PC-3 (cell line): ENCODE measurements at regions not wholly inside any gene's neighbourhood (a gene's known extent, or its start where the extent isn't known, plus 50 kb on each side); places are given as distances from the start of the nearest gene placed in this dataset.

Experiments used
- ATAC-seq: fragments of 200-7000 bp; cut with Tn5 transposase; 2 replicates; pipeline ENCODE4 v1.9.1; 2020; ENCODE audit warnings: mild to moderate bottlenecking, moderate library complexity
- BruUV-seq: library from RNA; stranded (reverse); fragments of 400-500 nt; replicated peaks from 2 replicates; lab custom pipeline; 2021; lab: Mats Ljungman, UMichigan
- CTCF ChIA-PET: fragments of 300-600 bp; sonication (Branson Sonifier 250); formaldehyde crosslinking; loops from one replicate; lab custom pipeline; 2022; ENCODE audit warnings: antibody characterized with exemption; lab: Charles Lee
- POLR2A ChIA-PET: fragments of 300-600 bp; sonication (Branson Sonifier 250); formaldehyde crosslinking; loops from one replicate; lab custom pipeline; 2022; ENCODE audit warnings: antibody characterized with exemption; ENCODE audit not compliant: unreplicated experiment; lab: Charles Lee
- DNase-seq: peaks from one replicate; pipeline ENCODE4 v3.0.0-alpha.2; 2015
- H2AFZ ChIP-seq: fragments of 300-600 bp; sonication (generic); 2 replicates; pipeline ENCODE4 v1.6.0; 2016; ENCODE audit warnings: antibody characterized with exemption, low read length
- H3F3A ChIP-seq: fragments of 300-600 bp; sonication (generic); one replicate; pipeline ENCODE4 v1.6.0; 2017; ENCODE audit warnings: antibody characterized with exemption, low read length, control low read depth, mild to moderate bottlenecking; ENCODE audit not compliant: unreplicated experiment
- H3K27ac ChIP-seq: fragments of 300-600 bp; sonication (generic); 2 replicates; pipeline ENCODE4 v1.5.1; 2016; ENCODE audit warnings: mild to moderate bottlenecking, low read length
- H3K27me3 ChIP-seq: fragments of 300-600 bp; sonication (generic); 2 replicates; pipeline ENCODE4 v1.6.1; 2016; ENCODE audit warnings: low read length, mixed read lengths
- H3K36me3 ChIP-seq: fragments of 300-600 bp; sonication (generic); 2 replicates; pipeline ENCODE4 v1.6.1; 2016; ENCODE audit warnings: low read depth, mixed run types, low read length, mixed read lengths
- H3K4me1 ChIP-seq: fragments of 300-600 bp; sonication (generic); 2 replicates; pipeline ENCODE4 v1.5.1; 2016; ENCODE audit warnings: low read length; ENCODE audit not compliant: insufficient read depth
- H3K4me2 ChIP-seq: fragments of 300-600 bp; sonication (generic); 2 replicates; pipeline ENCODE4 v1.6.0; 2016; ENCODE audit warnings: low read length
- H3K4me3 ChIP-seq: fragments of 300-600 bp; sonication (generic); 2 replicates; pipeline ENCODE4 v1.5.1; 2016; ENCODE audit warnings: mild to moderate bottlenecking, low read length, mixed read lengths
- H3K79me2 ChIP-seq: fragments of 300-600 bp; sonication (generic); 2 replicates; pipeline ENCODE4 v1.6.1; 2017; ENCODE audit warnings: low read length, mixed read lengths
- H3K9ac ChIP-seq: fragments of 300-600 bp; sonication (generic); 2 replicates; pipeline ENCODE4 v1.6.0; 2016; ENCODE audit warnings: mild to moderate bottlenecking, low read length
- H3K9me2 ChIP-seq: fragments of 300-600 bp; sonication (generic); replicated peaks from 2 replicates; pipeline ENCODE4 v1.6.1; 2016; ENCODE audit warnings: mixed run types, low read length, mixed read lengths
- H3K9me3 ChIP-seq: fragments of 300-600 bp; sonication (generic); 2 replicates; pipeline ENCODE4 v1.6.1; 2016; ENCODE audit warnings: low read length, mixed read lengths
- H4K20me1 ChIP-seq: fragments of 300-600 bp; sonication (generic); 2 replicates; pipeline ENCODE4 v1.6.1; 2016; ENCODE audit warnings: low read length, mixed read lengths
- CTCF ChIP-seq: fragments of 300-600 bp; sonication (generic); conservative IDR thresholded peaks from 2 replicates; pipeline ENCODE4 v1.5.1; 2017; ENCODE audit warnings: antibody characterized with exemption, low read depth, mild to moderate bottlenecking, low read length
- EZH2 ChIP-seq: fragments of 300-600 bp; sonication (generic); IDR thresholded peaks from one replicate; pipeline ENCODE4 v1.6.1; 2017; ENCODE audit warnings: antibody characterized with exemption, mild to moderate bottlenecking, low read length; ENCODE audit not compliant: unreplicated experiment
- EZH2phosphoT487 ChIP-seq: fragments of 300-600 bp; sonication (generic); IDR thresholded peaks from 2 replicates; pipeline ENCODE4 v1.6.1; 2018; ENCODE audit warnings: mild to moderate bottlenecking, antibody characterized with exemption, low read length, borderline replicate concordance
- intact Hi-C: fragments of 100-400 bp; cut with micrococcal nuclease; formaldehyde crosslinking; loops from 2 replicates; pipeline ENCODE4 v1.9.0; 2023

DNA sequence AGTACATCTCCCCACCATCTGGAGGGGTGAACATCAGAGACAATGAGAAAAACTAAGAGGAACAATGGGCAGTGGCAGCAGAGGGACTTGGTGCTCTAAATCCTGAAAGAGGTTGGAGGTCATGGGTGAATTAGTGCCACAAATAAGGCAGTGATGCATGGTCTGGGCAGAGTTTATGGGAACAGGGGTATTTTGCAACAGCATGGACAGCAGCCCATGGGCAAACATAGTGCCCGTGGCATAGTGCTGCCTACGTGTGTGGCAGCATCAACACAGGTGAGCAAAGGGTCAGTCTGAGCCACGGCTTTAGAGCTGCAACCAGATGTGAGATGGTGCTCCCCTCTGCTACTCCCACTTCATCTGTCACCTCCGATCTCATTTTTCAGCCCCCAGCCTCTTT lies 459.1 kb upstream of the CITED2 start:
- TF ChIP-seq CTCF (no peak), EZH2phosphoT487 (no peak), EZH2 (no peak)
- ATAC-seq (no peak), DNase-seq (no peak)
- H3K27ac ChIP-seq, result no peak overlapping the region
- no peaks in the 10 kb centered on the region for H3K4me1 ChIP-seq
- H3K4me3 ChIP-seq, result no peak overlapping the region
- H3K27me3 ChIP-seq, result no peaks in the 10 kb centered on the region
- H3K36me3 ChIP-seq, result no peaks in the 10 kb centered on the region
- no peaks in the 10 kb centered on the region for H3K9me2 ChIP-seq
- no peaks in the 10 kb centered on the region for H4K20me1 ChIP-seq
- H3K9ac ChIP-seq, result no peak overlapping the region
- no peaks in the 10 kb centered on the region for H3K9me3 ChIP-seq
- H3K4me2 ChIP-seq, result no peak overlapping the region
- BruUV-seq, result no TSS peak
- H2AFZ ChIP-seq, result no peak overlapping the region
- ChIA-PET CTCF (no interaction called here), POLR2A (no interaction called here)
- H3F3A ChIP-seq, result no peaks in the 10 kb centered on the region
- intact Hi-C loops, result no loop called here
- H3K79me2 ChIP-seq, result no peaks in the 10 kb centered on the region

DNA sequence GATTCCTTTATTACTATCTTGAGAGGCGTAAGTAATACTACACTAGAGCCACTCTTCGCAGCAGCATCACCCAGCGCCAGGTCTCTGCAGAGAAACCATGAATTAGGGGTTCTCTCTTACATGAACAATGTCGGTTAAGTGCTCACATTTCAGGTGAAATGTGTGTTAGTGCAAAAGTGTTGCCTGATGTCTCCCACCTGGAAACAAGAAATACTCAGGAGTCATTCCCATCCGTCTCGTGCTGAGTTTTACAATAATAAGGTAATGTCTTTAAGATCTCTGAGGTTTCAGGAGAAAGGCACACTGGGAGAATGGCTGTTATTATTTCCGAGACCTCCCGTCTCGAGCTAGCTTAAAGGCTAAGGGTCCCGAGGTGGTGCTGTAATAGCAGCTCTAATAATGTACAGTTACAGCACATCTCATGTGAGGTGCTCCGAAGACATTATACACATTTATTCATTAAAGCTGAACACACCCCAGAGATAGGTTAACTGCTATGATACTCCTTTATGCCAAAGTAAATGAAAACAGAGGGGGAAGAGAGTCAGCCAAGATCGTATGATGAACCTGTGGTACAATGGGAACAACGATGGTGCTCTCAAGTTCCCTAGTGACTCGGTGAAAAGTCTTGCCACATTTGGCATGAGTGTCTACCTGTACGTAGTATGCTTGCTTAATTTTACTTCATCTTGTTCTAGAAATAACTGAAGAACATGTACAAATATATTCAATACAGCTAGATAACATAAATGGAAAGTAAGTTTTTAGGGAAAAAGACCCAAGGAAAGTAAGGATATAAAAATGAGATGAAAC lies 458.3 kb upstream of the CITED2 start:
- H3K4me3 ChIP-seq, result no peak overlapping the region
- CTCF ChIA-PET, result no interaction called here
- H2AFZ ChIP-seq, result no peak overlapping the region
- no peak overlapping the region for H3K4me2 ChIP-seq
- BruUV-seq, result no TSS peak
- H3K9ac ChIP-seq, result no peak overlapping the region
- H3K27ac ChIP-seq, result no peak overlapping the region
- no peaks in the 10 kb centered on the region for H3K79me2 ChIP-seq
- H3K9me2 ChIP-seq, result no peaks in the 10 kb centered on the region
- ATAC-seq (no peak), DNase-seq (no peak)
- H3K36me3 ChIP-seq, result no peaks in the 10 kb centered on the region
- no peaks in the 10 kb centered on the region for H3K27me3 ChIP-seq
- no peak for TF ChIP-seq CTCF
- no peak for TF ChIP-seq EZH2phosphoT487
- no peak for TF ChIP-seq EZH2
- no peaks in the 10 kb centered on the region for H3K9me3 ChIP-seq
- POLR2A ChIA-PET, result no interaction called here
- intact Hi-C loops, result no loop called here
- no peaks in the 10 kb centered on the region for H3K4me1 ChIP-seq
- H4K20me1 ChIP-seq, result no peaks in the 10 kb centered on the region
- H3F3A ChIP-seq, result no peaks in the 10 kb centered on the region

- no peaks in the 10 kb centered on the region for H3K9me3 ChIP-seq
- POLR2A ChIA-PET, result no interaction called here
- ATAC-seq (no peak), DNase-seq (no peak)
- no peaks in the 10 kb centered on the region for H4K20me1 ChIP-seq
- intact Hi-C loops, result no loop called here
- H3K4me3 ChIP-seq, result no peak overlapping the region
- H3K9ac ChIP-seq, result no peak overlapping the region
- H3K79me2 ChIP-seq, result no peaks in the 10 kb centered on the region
- no peaks in the 10 kb centered on the region for H3K9me2 ChIP-seq
- no peak overlapping the region for H2AFZ ChIP-seq
- no peaks in the 10 kb centered on the region for H3K27me3 ChIP-seq
- TF ChIP-seq EZH2 (no peak), EZH2phosphoT487 (no peak), CTCF (no peak)
- no TSS peak for BruUV-seq
- no peaks in the 10 kb centered on the region for H3K4me1 ChIP-seq
- no peaks in the 10 kb centered on the region for H3F3A ChIP-seq
- H3K36me3 ChIP-seq, result no peaks in the 10 kb centered on the region
- CTCF ChIA-PET, result no interaction called here
- no peak overlapping the region for H3K27ac ChIP-seq
- no peak overlapping the region for H3K4me2 ChIP-seq
Measured at GRCh38 chr6:139829576-139829975, 455.1 kb upstream of the CITED2 start.
